GM19025 (cell line): ENCODE measurements at regions not wholly inside any gene's neighbourhood (a gene's known extent, or its start where the extent isn't known, plus 50 kb on each side); places are given as distances from the start of the nearest gene placed in this dataset.

Experiments used
- ATAC-seq: cut with Tn5 transposase; IDR thresholded peaks from one replicate; pipeline ENCODE4 v1.9.1; 2021; ENCODE audit warnings: mild to moderate bottlenecking, low read depth, moderate library complexity; ENCODE audit not compliant: unreplicated experiment

DNA sequence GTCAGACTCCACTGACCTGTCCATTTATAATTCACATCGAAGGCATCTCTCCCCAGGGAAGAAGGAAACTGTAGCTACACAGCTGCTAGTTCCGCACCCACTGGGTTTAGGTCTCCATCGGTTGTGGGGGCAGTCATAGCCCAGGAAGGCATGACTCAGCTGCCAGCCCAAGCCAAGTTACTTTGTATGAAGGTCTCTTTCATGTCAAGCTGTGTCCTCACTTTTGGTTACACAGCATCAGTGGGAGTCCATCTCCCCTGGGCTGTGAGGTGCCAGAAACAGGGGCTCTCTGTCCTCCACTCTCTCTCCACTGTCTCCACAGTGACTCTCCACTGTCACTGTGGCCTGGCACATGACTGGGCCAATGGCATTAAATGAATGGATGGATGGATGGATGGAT, 585.2 kb downstream of the BRD1 start:
- ATAC-seq = no peak

DNA sequence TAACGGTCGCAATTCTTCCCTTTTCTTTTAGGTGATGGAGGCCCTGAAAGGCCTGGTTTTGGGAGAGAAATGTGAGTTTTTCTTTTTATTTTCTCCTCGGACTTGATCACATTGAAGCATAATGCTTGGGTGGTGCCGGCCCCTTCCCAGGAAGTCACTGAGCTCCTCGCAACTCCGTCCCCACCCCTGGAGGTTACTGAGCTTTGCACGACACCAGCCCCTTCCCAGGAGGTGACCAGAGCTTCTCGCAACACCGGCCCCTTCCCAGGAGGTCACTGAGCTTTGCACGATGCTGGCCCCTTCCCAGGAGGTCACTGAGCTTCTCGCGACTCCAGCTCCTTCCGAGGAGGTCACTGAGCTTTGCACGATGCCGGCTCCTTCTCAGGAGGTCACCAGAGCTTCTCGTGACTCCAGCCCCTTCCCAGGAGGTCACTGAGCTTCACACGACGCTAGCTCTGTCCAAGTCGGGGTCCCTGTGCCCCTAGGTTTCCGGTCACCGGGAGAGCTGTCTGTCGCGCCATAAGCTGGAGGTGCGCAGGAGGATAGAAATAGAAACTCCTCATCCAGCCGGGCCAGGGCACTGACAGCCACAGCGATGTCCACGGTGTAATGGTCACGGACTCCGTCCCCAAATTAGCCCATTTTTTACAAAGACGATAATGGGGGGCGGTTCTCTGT, 586.4 kb downstream of the BRD1 start:
- no peak for ATAC-seq

DNA sequence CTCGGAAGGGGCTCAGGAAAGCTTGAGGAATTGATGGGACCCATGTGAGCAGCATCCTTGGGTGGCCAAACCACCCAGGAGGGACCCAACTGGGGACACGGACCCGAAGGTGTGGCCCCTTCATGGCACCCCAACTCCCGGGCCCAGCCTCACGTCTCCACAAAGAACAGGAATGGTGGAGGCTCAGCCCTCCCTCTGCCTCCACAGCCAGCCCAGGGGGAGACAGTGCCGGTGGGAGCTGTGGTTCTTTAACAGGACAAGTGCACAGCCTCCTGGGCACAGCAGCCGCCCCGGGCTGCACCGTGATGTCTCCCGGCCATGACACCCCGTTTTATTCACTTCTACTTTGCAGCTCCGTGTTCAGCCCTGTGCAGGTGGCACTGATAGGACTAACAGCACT, 587.2 kb downstream of the BRD1 start:
- ATAC-seq = no peak

DNA sequence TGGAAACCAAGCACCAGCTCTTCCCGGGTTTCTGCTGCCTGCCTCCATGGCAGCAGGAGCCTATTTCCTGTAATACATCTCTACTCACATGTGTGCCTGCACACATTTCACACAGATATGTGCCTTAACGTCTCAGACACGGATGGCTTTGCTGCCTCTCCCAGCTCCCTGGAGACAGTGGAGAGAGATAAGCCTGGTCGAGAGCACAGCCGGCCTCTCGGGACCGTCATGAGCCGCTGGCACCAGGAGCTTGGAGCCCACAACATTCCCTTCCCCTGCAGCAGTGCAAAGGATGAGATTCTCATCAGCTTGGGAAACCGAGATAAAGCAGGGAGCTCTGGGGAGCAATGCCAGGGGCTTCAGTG, 587.7 kb downstream of the BRD1 start:
- ATAC-seq = no peak

DNA sequence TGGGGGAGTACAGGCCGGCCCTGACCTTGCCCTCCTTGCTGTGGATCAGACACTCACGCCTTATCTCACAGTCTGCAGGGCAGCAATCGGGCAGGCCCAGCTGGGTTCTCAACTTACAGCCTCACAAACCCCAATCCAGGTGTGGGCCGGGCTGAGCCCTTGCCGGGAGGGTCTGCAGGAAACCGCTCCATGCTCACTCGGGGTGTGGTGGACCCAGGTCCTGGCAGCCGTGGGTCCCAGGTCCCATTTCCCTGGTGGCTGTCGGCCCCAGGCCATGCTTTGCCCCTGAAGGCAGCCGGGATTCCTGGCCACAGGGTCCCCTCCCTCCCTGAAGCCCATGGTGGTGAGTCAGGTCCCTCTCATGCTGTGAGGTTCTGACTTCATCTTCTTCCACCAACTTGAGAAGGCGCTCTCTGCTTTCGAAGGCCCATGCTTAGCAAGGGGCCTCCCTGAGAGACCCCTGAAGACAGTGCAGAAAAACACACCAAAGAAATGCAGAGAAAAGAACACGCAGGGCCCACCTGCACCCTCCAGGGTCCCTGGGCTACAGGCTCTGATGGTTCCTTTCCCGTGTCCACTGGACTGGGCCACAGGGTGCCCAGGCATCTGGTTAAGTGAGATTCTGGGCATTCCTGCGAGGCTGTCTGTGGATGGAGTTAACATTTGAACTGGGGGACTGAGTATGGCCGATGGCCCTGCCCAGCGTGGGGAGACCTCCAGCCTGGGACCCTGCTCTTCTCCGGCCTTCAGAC, 588.2 kb downstream of the BRD1 start:
- ATAC-seq = no peak

DNA sequence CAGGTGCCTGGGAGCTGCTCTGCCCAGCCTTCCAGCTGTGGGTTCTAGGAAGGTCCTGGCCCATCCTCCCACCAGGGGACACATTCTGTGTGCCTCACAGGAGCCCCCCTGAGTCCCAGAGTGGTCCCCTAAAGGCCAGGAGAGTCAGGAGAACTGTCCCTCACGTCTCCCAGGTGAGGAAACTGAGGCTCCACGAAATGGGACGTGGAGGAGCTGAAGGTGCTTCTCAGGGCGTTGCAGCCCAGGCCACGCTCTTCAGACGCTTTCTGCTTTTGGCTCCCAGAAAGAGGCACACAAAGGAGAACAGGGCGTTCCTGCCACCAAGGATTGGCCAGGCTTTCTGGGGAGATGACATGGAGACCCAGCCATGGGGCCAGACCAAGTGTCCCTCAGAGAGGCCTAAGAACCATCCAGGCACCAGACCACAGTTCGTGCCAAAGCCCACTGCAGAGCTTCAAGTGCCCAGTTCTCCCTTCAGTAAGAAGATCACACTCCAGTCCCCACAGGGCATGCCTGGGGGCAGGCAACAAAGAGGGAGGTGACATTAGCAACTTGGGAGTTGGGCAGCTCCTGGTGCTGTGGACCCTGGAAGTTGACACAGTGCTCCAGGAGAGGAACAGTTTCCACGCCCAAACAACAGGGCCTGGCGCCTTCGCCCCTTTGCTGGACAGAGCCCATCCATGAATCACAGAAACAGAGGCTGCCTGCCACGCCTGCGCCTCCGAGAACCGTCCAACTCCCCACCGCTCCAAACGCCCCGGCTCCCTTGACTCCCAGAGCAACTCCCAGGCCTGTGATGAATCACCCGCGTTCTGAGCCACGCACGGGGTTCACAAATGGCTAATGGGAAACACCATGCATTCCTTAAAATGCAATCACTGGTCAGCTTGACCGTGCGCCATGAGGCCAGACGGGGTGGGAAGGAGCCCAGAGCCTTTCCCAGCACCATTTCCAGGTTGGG, 589.2 kb downstream of the BRD1 start:
- ATAC-seq = no peak

DNA sequence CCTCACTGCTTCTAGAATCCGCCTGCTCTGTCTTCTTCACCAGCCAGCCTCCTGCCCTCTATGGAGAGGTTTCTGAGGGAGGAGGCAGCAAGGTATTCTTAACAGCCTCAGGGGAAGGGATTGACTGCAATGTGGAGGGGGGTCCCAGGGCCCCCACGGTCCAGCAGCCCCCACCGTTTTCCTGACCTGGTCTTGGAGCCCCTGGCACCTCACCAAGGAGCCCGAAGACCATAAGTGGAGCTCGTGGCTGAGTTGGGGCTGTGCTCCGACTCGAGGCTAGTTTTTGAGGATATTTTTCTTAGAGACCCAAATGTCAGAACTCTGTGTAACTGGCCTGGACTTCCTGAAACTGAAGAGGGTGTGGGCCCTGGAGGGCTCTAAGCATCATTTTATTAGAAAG, 590.0 kb downstream of the BRD1 start:
- ATAC-seq = no peak

DNA sequence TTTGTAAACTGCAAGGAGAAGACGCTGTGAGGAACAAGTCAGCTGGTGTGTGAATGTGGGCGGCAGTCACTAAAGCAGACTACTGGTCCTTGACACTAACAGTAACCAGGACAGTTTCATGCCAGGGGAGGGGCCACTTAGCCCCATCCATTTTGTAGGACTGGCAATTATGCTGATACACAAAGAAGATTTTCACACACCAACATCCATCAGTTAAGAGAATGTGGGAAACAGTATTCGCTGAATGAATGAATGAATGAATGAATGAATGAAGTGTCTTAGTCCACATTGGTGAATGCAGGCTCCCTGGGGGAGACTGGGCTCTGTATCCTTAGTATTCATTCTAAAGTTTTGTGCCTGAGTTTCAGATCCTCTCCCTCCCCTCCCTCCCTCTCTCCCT, 590.4 kb downstream of the BRD1 start:
- no peak for ATAC-seq

DNA sequence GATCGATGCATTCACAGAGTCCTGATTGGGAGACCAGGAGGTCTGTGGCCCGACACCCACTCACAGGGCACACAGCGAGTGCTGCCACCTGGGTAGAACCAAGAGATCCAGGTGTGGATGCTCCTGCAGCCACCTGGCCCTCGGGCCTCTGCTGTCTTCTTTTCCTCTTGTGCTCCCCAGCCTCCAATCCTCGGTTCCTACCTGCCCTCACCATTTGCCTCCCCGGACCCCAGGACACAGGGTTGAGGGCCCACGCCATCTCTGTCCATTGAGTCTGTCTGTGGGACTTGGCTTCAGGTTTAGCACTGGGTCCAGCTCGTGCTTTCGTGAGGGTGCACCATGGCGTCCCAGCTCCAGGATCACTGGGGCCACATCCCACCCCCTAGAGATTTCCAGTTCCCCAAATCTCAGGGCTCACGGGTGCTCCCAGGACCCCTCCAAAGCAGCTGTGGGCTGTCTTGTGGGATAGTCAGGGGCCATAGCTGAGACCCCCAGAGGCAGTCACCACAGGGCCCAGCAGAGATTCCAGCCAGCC, 591.1 kb downstream of the BRD1 start:
- ATAC-seq = no peak

DNA sequence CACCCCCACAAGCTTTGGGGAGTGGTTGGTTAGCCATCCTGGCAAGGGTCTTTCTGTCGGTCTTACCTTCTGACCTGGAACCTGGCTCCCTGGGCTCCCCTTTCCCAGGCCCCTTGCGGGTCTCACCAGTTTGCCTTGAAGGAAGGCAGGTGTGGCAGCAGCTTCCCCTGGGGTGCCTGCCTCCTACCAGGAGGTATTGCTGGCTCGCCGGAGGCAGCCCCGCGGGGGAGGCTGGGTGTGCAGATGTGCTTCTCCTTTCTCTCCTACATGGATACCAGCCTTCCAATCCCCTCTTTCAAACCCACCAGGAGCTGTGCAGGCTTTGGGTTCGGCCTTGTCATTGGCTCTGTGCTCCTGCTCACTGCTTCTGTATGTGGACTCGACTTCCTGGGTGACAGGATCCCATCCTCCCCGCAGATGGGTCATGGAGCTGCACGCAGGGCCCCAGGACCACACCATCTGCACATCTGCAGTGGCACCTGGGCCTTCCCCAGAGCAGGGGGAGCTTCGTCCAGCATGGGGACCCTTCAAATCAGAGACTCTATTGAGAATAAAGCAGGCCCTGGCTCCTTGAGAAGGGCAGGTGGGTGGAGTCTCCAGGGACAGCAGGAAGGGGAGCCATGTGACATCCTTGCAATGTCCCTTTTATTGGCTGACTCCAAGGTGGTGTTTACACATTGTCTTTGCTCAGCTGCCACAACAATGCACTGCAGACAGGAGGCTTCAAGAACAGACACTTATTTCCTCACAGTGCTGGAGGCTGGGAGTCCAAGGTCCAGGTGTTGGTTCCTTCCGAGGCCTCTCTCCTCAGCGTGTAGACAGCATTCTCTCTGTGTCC, 592.0 kb downstream of the BRD1 start:
- ATAC-seq = no peak

DNA sequence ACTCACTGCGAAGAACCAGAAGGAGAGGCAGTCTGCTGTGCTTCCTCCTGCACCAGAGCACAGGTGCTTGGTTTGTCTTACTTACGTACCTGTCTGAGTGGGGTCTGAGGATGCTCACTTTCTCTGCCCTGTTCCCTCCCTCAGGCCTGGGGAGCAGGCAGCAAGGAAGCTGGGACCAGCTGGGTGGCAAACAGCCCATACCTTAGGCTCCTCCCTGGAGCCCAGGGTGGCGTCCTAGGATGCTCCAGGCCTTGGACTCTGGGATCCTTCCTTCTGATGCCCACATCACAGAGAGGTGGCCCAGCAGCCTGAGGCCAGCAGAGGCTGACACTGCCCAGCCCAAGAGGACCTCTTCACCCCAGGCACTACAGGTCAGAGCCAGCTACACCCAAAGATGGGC, 593.2 kb downstream of the BRD1 start:
- ATAC-seq = no peak

DNA sequence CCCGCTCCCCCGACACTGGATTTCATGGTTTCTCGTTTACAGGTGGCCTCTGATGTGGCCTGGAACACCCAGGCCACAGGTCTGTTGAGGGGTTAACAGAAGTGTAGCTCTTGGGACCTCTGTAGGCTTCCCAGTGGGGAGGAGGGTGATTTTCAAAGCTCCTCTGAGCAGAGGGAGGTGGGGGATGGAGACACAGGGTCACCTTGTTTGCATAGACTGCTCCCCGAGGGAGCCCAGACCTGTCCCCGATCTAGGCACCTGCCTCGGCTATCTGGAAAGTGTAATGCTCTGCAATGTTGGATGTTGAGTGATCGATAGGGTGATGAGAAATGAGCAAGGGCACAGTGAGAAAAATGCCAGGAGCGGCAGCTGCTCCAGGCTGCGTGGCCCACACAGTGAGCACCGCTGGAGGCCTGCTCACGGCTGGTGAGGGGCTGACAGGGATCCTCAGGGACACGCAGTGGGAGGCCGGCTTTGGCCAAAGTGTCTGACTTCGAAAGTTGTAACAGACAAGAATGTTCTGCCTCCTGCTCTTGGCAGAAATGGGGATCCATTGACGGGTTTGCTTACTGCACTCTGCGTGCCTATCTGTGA, 594.1 kb downstream of the BRD1 start:
- ATAC-seq = no peak

DNA sequence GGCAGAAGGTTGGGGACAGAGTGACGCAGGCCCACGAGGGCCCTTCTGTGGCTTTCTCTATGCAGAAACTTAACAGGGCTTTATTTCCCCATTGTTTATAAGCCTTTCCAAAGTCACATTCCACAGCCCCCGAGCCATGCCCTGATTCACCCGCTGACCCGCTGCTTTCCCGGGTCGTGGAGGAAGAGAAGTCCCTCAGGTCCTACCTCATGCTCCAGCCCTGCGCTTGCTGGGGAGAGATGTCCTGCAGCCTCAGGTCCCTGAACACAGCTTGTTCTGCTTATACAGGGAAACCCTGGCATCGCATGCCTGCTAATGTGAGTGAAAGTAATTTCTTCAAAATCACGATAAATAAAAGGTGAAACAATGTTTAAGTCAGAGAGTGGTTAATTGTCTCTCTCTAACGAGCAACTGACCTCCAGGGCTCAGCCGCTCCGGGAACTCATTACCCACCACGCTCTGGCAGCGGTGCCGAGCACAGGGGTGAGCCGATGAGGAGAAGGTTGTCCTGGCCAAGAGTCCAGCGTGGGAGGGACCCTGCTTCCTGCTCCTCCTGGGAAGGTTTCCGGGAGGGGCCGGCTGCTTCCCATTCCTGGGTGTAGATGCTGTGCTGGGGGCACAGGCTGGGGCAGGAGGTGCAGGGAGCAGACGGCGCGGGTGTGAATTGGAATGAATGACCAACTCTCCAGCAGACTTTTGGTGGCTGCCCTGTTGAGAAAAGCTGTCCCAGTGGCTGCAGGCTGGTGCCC, 595.2 kb downstream of the BRD1 start:
- ATAC-seq = no peak

DNA sequence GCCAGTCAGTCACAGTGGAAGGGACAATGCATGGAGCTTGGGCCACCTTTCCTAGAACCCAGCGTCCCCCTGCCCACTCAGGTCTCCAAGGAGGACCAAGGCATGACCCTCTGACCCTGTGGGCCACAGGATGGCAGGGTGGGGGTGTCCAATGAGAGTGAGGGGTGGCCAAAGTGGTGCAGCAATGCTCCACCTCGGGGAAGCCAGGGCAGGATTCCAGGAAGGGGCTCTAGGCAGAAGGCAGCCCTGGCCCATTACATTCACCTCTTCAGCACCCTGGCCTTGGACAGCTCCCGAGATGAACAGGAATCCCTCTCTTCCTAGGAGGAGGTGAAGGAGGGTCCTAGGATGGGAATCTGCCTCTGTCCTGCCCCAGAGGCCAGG, 597.5 kb downstream of the BRD1 start:
- ATAC-seq = no peak

DNA sequence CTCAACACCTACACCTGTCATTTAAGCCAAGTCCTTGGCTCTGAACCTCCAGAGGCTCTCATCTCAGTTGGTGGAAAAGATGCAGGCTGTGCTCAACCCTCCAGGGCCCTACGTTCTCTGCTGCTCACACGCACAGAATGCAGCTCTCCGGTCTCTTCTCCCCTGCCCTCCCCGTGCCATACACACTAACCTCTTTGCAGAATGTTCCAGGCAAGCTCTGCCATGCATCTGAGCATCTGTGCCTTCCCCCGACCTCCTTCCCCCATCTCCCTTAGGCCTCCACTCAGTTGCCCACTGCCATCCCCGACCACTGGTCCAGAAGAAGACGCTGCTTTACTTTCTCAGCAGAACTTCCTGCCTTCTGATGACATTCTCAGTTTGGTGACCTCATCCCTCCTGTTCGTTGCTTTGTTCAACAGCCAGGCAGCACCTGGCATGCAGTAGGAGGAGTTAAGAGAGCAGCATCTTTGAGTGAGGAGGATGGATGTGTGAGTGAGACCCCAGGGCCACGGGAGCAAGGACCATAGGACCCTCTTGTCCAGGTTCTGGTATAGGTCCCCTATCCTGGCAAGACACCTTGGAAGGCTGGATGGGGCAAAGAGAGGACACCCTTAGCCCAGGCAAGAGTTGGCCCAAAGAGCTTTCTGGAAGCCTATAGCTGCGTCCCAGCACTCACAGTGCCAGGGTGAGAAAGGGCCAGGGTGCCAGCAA, 598.0 kb downstream of the BRD1 start:
- ATAC-seq = no peak

DNA sequence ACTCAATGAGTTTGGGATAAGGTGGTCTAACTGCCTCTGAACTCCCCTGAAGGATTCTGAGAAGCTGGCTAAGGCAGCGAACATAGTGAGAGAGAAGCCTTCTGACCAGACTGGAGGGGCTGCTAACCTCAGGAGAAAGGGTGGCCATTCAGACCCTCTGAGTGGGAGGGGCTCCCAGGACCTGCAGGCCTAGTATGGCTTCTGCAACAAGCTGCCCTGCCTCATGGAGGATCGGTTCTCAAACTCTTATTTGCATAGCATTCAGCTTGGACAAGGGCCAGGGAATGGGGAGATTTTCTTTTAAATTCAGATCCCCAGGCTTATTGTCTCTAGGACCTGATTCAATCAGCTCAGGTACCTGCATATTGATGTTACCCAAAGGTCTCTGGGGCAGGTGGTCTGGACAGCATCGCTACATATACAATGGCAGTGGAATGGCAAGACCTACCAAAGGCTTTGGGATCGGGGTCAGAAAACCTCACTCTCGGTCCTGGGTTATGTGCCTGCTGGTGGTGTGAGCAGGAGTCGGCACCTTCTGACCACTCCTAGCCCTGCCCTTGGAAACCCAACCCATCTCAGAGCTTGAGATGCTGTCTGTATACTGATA, 599.1 kb downstream of the BRD1 start:
- ATAC-seq = no peak

DNA sequence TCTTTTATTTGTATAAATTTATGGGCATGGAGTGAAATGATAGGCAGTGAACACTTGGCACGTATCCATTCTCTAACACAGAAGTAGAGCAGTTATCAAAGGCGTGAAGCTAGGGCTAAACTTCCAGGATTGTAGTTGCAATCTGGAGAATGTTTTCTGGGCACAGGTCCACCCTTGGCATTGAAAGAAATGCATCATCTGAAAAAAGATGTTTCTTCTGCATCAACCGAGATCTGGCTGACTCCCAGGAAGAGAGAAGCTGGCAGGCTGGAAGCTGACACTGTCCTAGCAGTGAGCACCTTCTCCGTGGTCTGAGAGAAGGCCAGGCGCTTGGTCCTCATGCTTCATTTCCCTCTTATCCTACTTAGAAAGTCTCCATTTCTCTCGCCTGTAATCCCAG, 600.0 kb downstream of the BRD1 start:
- no peak for ATAC-seq

DNA sequence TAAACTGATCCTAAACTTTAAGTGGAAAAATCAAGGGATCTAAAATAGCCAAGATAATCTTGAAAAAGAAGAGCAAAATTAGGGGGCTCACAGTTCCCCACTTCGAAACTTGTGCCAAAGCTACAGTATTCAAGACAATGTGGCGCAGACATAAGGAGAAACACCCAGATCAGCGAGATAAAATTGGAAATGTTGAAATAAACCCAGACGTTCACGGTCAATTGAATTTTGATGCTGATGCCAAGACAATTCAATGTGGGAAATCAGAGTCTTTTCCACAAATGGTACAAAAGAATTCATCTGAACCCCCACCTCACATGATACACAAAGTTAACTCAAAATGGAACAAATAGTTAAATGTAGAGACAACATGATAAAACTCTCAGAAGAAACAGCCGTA, 601.6 kb downstream of the BRD1 start:
- ATAC-seq = no peak
